ENCODE measurements at regions not wholly inside any gene's neighbourhood (a gene's known extent, or its start where the extent isn't known, plus 50 kb on each side); places are given as distances from the start of the nearest gene placed in this dataset.

- DNase-seq (ENCODE audit: extremely low read depth, low read depth, low spot score), result no peak
Measured at GRCh38 chr6:170122651-170123050, 168.2 kb downstream of the DLL1 start.

DNA sequence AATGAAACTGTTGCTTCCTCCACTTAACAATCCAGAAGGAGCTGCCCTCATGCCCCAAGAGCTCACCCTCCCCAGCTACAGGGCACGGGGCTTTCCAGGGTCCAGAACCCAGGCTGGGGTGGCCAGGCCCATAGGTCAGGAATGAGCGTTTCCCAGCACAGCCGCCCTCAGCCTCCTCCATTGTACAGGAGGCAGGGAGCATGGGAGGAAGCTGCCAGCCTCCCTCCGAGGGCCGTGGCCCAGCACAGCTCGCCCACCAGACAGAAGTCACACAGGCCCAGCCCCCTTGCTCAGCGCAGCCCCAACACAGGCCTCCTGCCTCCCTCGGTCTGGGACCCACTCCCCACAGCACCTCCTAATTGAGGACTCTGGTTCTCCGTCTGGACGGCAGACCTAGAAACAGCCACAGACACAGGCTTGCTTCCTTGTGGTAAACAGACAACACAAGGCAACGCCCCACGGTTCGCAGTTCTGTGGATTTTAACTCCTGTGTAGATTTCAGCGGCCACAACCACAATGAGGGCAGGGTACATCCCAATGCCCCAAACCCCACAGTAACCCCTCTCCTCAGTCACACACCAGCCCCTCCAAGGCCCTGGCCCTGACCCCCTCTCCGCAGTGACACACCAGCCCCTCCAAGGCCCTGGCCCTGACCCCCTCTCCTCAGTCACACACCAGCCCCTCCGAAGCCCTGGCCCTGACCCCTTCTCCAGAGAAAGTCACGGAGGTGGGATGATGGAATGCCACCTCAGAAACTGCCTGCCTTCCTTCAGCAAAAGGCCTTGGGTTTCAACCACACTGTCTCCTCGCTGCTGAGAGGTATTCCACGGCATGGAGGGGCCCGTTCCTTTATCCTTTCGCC, 173.5 kb downstream of the DLL1 start:
- no peak for DNase-seq (ENCODE audit: extremely low read depth, low read depth, low spot score)

DNA sequence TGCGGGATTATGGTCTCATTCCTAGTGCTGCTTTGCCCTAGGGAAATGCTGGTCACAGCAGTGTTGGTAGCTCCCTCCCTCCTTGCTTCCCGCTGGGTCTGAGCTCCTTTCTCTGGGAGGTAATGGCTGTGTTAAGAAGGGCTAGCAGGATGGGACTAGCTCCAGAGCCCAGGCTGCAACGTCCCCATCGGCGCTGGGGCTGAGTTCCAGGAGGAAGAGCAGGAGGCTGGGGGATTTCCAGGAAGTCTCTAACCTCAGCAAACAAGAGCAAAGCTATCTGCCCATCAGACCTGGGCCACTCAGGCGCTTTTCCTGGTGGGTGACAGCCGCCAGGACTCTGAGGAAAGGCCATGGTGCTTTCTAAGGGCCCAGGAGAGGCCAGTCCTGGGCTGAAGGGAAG, 174.2 kb downstream of the DLL1 start:
- DNase-seq (ENCODE audit: extremely low read depth, low read depth, low spot score), result no peak

DNA sequence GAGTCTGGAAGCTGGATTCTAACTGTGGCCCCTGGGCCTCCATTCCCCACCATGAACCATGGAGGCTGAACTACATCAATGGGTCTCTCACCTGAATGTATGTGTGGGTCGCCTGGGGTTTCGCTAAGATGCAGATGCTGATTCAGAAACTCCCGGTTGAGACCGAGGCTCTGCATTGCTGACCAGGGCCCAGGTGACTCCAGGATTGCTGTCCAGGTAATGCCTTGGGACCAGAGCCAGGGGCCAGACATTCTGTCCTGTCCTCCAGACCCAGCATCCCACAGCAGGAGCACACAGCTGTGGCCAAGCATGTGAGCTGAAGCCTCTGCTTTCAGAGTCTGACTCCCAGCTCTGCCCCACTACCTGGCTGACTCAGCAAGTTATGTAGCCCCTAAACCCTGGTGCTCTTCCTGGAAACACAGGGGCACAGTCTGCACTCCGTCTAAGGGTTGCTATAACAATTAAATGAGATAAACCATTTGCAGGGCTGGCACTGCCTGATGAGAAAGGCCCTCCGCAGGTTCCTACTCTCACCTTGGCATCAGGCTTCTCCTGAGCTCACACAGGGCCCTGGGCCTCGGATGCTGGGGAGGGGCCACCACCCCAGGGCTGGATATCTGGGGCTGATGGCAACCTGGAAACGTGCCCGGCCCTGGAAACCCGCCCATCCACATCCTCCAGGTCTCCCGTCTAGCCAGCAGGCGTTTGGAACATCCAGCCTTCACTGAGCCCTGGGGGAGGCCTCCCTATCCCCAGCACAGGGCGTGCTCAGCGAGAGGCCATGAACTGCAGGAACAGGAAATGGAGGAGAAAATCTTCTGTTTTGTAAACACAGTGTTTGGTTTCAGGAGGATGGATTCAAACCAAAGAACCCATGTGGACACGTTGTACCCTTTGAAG, 175.7 kb downstream of the DLL1 start:
- no peak for DNase-seq (ENCODE audit: extremely low read depth, low read depth, low spot score)

DNA sequence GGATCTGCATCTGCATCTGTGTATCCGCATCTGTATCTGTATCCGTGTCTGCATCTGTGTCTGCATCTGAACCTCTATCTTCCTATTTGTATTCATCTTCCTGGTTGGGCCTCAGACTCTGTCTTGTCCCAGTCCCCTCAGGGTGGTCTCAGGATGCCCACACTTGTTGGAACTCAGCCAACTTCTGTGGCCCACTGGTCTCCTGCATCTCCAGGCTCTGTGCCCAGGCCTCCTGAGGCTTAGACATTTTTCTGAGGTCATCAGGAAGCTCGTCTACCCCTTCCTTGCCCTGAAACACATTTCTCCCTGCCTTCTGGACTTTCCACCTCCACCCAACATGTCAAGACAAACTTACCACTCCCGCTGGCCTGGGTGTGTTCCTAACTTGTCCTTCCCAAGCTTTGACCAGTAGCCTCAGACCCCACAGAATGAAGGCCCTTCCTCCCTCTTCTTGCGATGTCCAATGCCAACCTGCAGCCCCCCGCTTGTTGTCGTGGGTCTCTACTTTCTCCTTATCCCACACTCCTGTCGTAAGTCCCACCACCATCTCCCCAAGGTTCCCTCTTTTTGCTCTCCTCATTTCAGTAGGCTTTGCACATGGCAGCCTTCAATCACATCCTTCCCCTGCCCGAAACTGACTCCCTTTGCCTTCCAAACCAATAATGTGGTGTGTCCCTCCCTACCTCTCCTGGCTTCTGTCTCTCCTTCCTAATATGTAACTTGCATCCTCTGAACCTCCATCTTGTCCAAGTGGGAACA, 176.5 kb downstream of the DLL1 start:
- no peak for DNase-seq (ENCODE audit: extremely low read depth, low read depth, low spot score)

- no peak for DNase-seq (ENCODE audit: extremely low read depth, low read depth, low spot score)
Measured at GRCh38 chr6:170113141-170113540, 177.7 kb downstream of the DLL1 start.

- no peak for DNase-seq (ENCODE audit: extremely low read depth, low read depth, low spot score)
Measured at GRCh38 chr6:170112583-170112860, 178.4 kb downstream of the DLL1 start.

- no peak for DNase-seq (ENCODE audit: extremely low read depth, low read depth, low spot score)
Measured at GRCh38 chr6:170111816-170112582, 178.9 kb downstream of the DLL1 start.

DNA sequence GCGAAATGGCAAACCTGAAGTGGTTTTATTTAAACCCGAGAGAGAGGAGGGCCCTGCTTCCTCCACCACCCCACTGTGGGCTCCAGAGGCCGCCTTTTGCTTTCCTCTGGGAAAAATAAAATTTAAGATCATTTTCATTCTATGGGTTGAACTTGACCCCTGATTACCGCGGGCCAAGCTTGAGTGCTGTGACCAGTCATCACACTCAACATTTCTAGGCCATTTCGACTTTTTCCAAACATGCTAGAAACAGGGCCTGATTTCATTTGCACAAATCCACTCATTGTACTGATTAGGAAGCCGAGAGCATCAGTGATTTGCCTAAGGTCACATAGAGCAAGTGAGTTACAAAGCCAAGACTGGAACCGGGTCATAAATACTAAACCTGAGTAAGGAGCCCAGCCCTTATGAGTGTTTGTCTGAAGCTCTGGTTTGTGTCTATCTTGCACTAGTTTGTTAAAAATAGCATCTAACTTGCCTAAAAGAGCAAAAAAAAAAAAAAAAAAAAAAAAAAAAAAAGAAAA, 179.7 kb downstream of the DLL1 start:
- DNase-seq (ENCODE audit: extremely low read depth, low read depth, low spot score), result no peak

- no peak for DNase-seq (ENCODE audit: extremely low read depth, low read depth, low spot score)
Measured at GRCh38 chr6:170110201-170111140, 180.4 kb downstream of the DLL1 start.

GRCh38 chr6:170108890-170109587, 181.8 kb downstream of the DLL1 start:
- DNase-seq (ENCODE audit: extremely low read depth, low read depth, low spot score), result no peak

GRCh38 chr6:170108456-170108855, 182.4 kb downstream of the DLL1 start:
- no peak for DNase-seq (ENCODE audit: extremely low read depth, low read depth, low spot score)

DNA sequence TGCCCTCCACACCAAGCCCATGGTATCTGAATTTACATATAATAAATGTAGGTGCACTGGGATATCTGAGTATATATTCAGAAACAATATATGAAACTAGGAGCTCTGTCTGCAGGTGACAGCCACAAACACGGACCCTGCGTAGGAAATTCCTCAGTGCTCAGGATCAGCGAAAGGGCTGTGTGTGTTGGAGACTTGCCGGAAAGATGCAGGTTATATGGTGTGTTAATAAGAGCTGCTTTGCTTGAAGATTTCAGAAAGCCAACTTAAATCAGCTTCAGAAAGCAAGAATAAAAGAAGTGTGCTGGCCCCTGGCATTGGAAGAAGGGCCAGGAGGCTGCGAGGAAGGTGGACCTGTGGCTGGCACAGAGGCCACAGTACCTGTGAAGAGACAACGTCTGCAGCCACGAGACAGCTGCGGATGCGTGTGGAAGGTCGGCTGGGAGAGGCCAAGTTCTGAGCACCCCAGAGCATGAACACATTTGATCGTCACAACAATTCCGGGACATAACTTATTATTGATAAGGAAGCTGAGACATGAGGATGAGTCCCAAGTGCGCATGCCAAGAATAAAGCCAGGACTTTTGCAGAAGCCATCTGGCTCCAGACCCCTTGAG, 183.2 kb downstream of the DLL1 start:
- no peak for DNase-seq (ENCODE audit: extremely low read depth, low read depth, low spot score)

- no peak for DNase-seq (ENCODE audit: extremely low read depth, low read depth, low spot score)
Measured at GRCh38 chr6:170106906-170107525, 183.9 kb downstream of the DLL1 start.

DNA sequence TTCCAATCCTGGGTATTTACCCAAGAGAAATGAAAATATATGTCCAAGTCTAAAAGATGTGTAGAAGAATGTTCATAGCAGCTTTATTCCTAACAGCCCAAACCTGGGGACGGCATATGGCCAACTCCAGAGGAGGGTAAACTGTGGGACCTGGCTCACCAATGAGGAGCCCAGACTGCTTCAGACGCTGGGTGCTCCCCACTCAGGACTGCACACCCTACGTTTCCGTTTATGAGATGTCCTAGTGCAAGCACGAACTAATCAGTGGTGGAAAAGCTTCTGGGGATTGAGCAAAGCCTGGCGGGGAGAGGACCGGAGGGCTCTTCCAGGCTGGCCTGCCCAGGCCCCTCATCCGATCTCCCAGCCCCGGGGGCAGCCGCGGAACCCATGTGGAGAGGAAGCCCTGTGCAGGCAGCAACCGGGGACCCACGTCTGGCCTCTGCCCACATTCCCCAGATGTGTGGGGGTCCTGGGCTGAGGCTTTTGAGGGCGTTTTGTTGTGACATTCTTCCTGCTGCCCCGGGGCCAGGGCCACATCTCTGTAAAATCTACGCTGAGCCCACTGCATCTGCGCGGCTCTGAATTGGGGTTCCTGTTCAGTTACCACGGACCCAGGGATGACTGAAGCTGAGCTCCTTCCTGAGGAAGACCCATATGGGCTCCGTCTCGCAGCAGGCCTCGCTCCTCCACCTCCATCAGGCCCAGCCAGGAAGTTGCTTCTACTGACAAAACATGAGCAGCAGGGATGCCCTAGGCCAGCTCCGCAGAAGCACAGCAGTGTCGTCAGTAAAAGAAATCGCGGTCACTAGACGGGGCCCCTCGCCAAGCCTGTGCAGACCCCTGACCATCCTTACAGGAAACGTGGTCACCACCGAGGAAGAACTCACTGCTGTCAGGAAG, 188.0 kb downstream of the DLL1 start:
- DNase-seq (ENCODE audit: extremely low read depth, low read depth, low spot score), result no peak

DNA sequence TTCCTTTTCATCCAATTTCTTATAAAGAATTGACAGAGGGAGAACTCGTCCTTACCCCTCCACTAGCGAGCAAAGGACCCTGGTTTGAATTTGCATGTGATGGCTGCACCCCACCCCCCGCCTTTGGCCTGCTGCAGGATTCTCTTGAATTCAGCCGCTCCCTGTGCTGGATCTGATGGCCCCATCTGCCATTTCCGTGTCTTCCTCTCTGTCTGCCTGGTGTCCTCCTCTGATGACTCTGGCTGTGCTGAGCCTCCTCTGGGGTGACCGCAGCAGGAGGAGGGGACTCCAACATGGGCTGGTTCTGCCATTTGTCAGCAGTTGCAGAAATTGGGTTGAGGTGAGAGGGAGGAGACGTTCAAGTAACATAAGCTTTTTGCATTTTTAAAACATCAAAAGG, 188.8 kb downstream of the DLL1 start:
- DNase-seq (ENCODE audit: extremely low read depth, low read depth, low spot score), result no peak

All from glomerular endothelial cell (primary cell).